ENCODE measurements at regions not wholly inside any gene's neighbourhood (a gene's known extent, or its start where the extent isn't known, plus 50 kb on each side); places are given as distances from the start of the nearest gene placed in this dataset.
"Not testable (repeated sequence)": the region's sequence is repeated elsewhere in the genome, so short reads cannot be mapped to it uniquely, and the experiment has no call there.

- not testable (repeated sequence) for FAIRE-seq
Observed at GRCh38 chr20:25774711-25775110, 78.1 kb upstream of the ZNF337 start.

- not testable (repeated sequence) for FAIRE-seq
Observed at GRCh38 chr20:25774203-25774602, 77.5 kb upstream of the ZNF337 start.

- not testable (repeated sequence) for FAIRE-seq
Observed at GRCh38 chr20:25772437-25772836, 75.8 kb upstream of the ZNF337 start.

- not testable (repeated sequence) for FAIRE-seq
Observed at GRCh38 chr20:25771818-25772217, 75.2 kb upstream of the ZNF337 start.

- no peak for FAIRE-seq
Observed at GRCh38 chr20:25761596-25761995, 64.9 kb upstream of the ZNF337 start.

- FAIRE-seq = not testable (repeated sequence)
Observed at GRCh38 chr20:25761046-25761445, 64.4 kb upstream of the ZNF337 start.

GRCh38 chr20:25750765-25751696, 54.4 kb upstream of the ZNF337 start:
- FAIRE-seq = no peak

GRCh38 chr20:25750220-25750764, 53.6 kb upstream of the ZNF337 start:
- no peak for FAIRE-seq

- no peak for FAIRE-seq
Observed at GRCh38 chr20:25749649-25750048, 53.0 kb upstream of the ZNF337 start.
